K562 (cell line): ENCODE measurements at regions not wholly inside any gene's neighbourhood (a gene's known extent, or its start where the extent isn't known, plus 50 kb on each side); places are given as distances from the start of the nearest gene placed in this dataset.

Experiments
- ATAC-seq: fragments of 200-7000 bp; cut with Tn5 transposase; 3 replicates; pipeline ENCODE4 v1.9.1; 2020; ENCODE audit warnings: moderate library complexity
- BruUV-seq: library from RNA; stranded (reverse); fragments of 400-500 nt; replicated peaks from 2 replicates; lab custom pipeline; 2021; lab: Mats Ljungman, UMichigan
- CTCF ChIA-PET: fragments of 300-600 bp; formaldehyde crosslinking; extraction: SDS; loops from one replicate; lab custom pipeline; 2021; ENCODE audit warnings: low intra/inter-chr PET ratio; lab: Yijun Ruan, JAX
- POLR2A ChIA-PET: fragments of 300-600, 350-650 bp; sonication (Branson Sonifier 250); formaldehyde crosslinking; extraction: SDS; loops from one replicate; lab custom pipeline; 2021; ENCODE audit warnings: antibody characterized with exemption, inconsistent platforms; lab: Yijun Ruan, JAX
- DNase-seq, 4 experiments: peaks; one replicate each; pipeline versions ENCODE4 v3.0.0 to v3.0.0-alpha.2; 2011 to 2018; ENCODE audit warnings: low spot score in 3 of 4, mixed read lengths in 3 of 4; ENCODE audit errors: extremely low read depth in 1 of 4
- FAIRE-seq: peaks from 2 replicates; lab custom pipeline; 2011; peaks lifted over from hg19 to GRCh38; lab: Jason Lieb, UNC
- H2AFZ ChIP-seq: 2 replicates; pipeline ENCODE4 v1.6.0; 2011; ENCODE audit warnings: low read depth, low read length, control low read depth, inconsistent platforms
- H3K27ac ChIP-seq: fragments of 200-600 bp; 3 replicates; pipeline ENCODE4 v1.8.0; 2011; ENCODE audit warnings: low read depth, mild to moderate bottlenecking, control low read depth, inconsistent platforms, low read length, moderate library complexity, mixed read lengths; ENCODE audit errors: extremely low read depth
- H3K27me3 ChIP-seq, 2 experiments: fragments of 300-600 bp in 1 of 2; 2 replicates in 1 of 2; 3 replicates in 1 of 2; pipeline versions ENCODE4 v1.6.0 to v1.8.0; 2011; ENCODE audit warnings: inconsistent platforms in 2 of 2, low read length in 2 of 2, mild to moderate bottlenecking in 1 of 2, mixed read lengths in 1 of 2, moderate library complexity in 1 of 2; ENCODE audit not compliant: control insufficient read depth in 2 of 2, insufficient read depth in 2 of 2
- H3K36me3 ChIP-seq: fragments of 300-600 bp; 3 replicates; pipeline ENCODE4 v1.8.0; 2011; ENCODE audit warnings: mild to moderate bottlenecking, low read length, inconsistent platforms; ENCODE audit not compliant: control insufficient read depth, insufficient read depth
- H3K4me1 ChIP-seq, 2 experiments: fragments of 200-600 bp in 1 of 2; replicated peaks in 1 of 2; 2 replicates in 1 of 2; 3 replicates in 1 of 2; pipeline versions ENCODE4 v1.5.1 to v1.8.0; 2011; ENCODE audit warnings: inconsistent platforms in 2 of 2, low read length in 2 of 2, mild to moderate bottlenecking in 1 of 2, mixed read lengths in 1 of 2, moderate library complexity in 1 of 2; ENCODE audit not compliant: control insufficient read depth in 2 of 2, insufficient read depth in 2 of 2
- H3K4me2 ChIP-seq: 2 replicates; pipeline ENCODE4 v1.6.1; 2011; ENCODE audit warnings: low read length, control low read depth, inconsistent platforms, mixed read lengths; ENCODE audit not compliant: insufficient read depth
- H3K4me3 ChIP-seq: fragments of 200-600 bp; sonication (generic), shearing (Covaris generic); 2 replicates; pipeline ENCODE4 v1.5.1; 2016; ENCODE audit warnings: control low read depth, inconsistent platforms
- H3K79me2 ChIP-seq: fragments of 200-600 bp; 3 replicates; pipeline ENCODE4 v1.8.0; 2011; ENCODE audit warnings: low read length, inconsistent platforms; ENCODE audit not compliant: control insufficient read depth, insufficient read depth
- H3K9ac ChIP-seq, 2 experiments: 2 replicates each; pipeline versions ENCODE4 v1.6.0 to v1.6.1; 2011; ENCODE audit warnings: low read depth in 2 of 2, low read length in 2 of 2, control low read depth in 1 of 2, inconsistent platforms in 1 of 2, mild to moderate bottlenecking in 1 of 2, mixed read lengths in 1 of 2; ENCODE audit not compliant: insufficient read depth in 1 of 2
- H3K9me1 ChIP-seq: one replicate; pipeline ENCODE4 v1.6.0; 2011; ENCODE audit warnings: inconsistent platforms, mild to moderate bottlenecking, low read length, moderate library complexity; ENCODE audit not compliant: control insufficient read depth, insufficient read depth
- H3K9me3 ChIP-seq: replicated peaks from 2 replicates; pipeline ENCODE4 v1.5.1; 2011; ENCODE audit warnings: low read depth, low read length, inconsistent platforms; ENCODE audit not compliant: control insufficient read depth, insufficient read depth
- H4K20me1 ChIP-seq: replicated peaks from 2 replicates; pipeline ENCODE4 v1.6.1; 2011; ENCODE audit warnings: low read length, inconsistent platforms, mixed read lengths; ENCODE audit not compliant: control insufficient read depth, insufficient read depth
- ARNT ChIP-seq, 2 experiments: fragments of 450-650 bp; IDR thresholded peaks; 2 replicates each; pipeline ENCODE4 v1.6.1; 2016; ENCODE audit warnings: mild to moderate bottlenecking in 1 of 2
- ATF1 ChIP-seq, 2 experiments: fragments of 450-650 bp in 1 of 2; IDR thresholded peaks; 2 replicates each; pipeline ENCODE4 v1.6.1; 2016; ENCODE audit warnings: missing compliant biosample characterization in 1 of 2, missing genetic modification characterization in 1 of 2
- ERF ChIP-seq: fragments of 450-650 bp; formaldehyde crosslinking; IDR thresholded peaks from 2 replicates; pipeline ENCODE4 v1.4.0; 2020; ENCODE audit warnings: mild to moderate bottlenecking, mixed read lengths
- FOXP1 ChIP-seq: sonication (generic); formaldehyde crosslinking; IDR thresholded peaks from 2 replicates; pipeline ENCODE4 v1.8.0; 2022; ENCODE audit warnings: mild to moderate bottlenecking, missing genetic modification reagents
- HNRNPK ChIP-seq: fragments of 200-400 bp; formaldehyde crosslinking; IDR thresholded peaks from one replicate; pipeline ENCODE4 v1.6.1; 2018; ENCODE audit warnings: mild to moderate bottlenecking, low read depth, low read length; ENCODE audit not compliant: poor library complexity, severe bottlenecking
- KLF6 ChIP-seq: fragments of 250-450 bp; sonication (Bioruptor Pico); IDR thresholded peaks from 2 replicates; pipeline ENCODE4 v1.4.0; 2020; ENCODE audit warnings: mild to moderate bottlenecking, moderate library complexity, borderline replicate concordance
- MED1 ChIP-seq: sonication (generic); formaldehyde crosslinking; IDR thresholded peaks from 2 replicates; pipeline ENCODE4 v1.8.1; 2023; ENCODE audit warnings: missing genetic modification reagents, borderline replicate concordance
- NKRF ChIP-seq: fragments of 450-650 bp; IDR thresholded peaks from 2 replicates; pipeline ENCODE4 v1.6.1; 2016; ENCODE audit warnings: borderline replicate concordance
- POLR2G ChIP-seq: fragments of 200-400 bp; formaldehyde crosslinking; IDR thresholded peaks from 2 replicates; pipeline ENCODE4 v1.6.1; 2017; ENCODE audit warnings: low read depth, mild to moderate bottlenecking, antibody characterized with exemption, low read length, moderate library complexity
- RREB1 ChIP-seq: fragments of 250-450 bp; sonication (Bioruptor Pico); IDR thresholded peaks from 2 replicates; pipeline ENCODE4 v1.4.0; 2020
- SIX5 ChIP-seq, 2 experiments: IDR thresholded peaks; 2 replicates each; pipeline ENCODE4 v1.6.1; 2011; ENCODE audit warnings: low read length in 2 of 2, borderline replicate concordance in 1 of 2, low read depth in 1 of 2, mild to moderate bottlenecking in 1 of 2, moderate library complexity in 1 of 2; ENCODE audit not compliant: insufficient read depth in 1 of 2
- SPI1 ChIP-seq: IDR thresholded peaks from 2 replicates; pipeline ENCODE4 v1.6.1; 2011; ENCODE audit warnings: low read depth, low read length, control low read depth, borderline replicate concordance
- ZC3H4 ChIP-seq: sonication (generic); formaldehyde crosslinking; IDR thresholded peaks from 2 replicates; pipeline ENCODE4 v1.9.0; 2021; ENCODE audit warnings: missing genetic modification reagents, borderline replicate concordance
- ZEB2 ChIP-seq: fragments of 450-650 bp; IDR thresholded peaks from 2 replicates; pipeline ENCODE4 v1.6.1; 2016
- ZNF79 ChIP-seq: fragments of 250-450 bp; sonication (Bioruptor Pico); IDR thresholded peaks from 2 replicates; pipeline ENCODE4 v1.4.0; 2020; ENCODE audit warnings: low read depth, mild to moderate bottlenecking, moderate library complexity
- WGBS: fragments of 100-300 bp; shearing (Covaris generic); methylation state at CpG from one replicate; pipeline ENCODE4 v1.1.6; 2016; ENCODE audit warnings: low coverage, mixed read lengths; ENCODE audit not compliant: insufficient coverage; ENCODE audit errors: missing lambda C conversion rate; 5-methylcytosine and 5-hydroxymethylcytosine counted together
- in situ Hi-C: fragments of 300-500 bp; cut with MboI; formaldehyde crosslinking; loops from 4 replicates; pipeline ENCODE4 v1.15.0; 2018; ENCODE audit warnings: inconsistent platforms, mixed read lengths
- intact Hi-C: fragments of 100-400 bp; cut with micrococcal nuclease; formaldehyde crosslinking; loops from 2 replicates; pipeline ENCODE4 v1.14.2; 2022

DNA sequence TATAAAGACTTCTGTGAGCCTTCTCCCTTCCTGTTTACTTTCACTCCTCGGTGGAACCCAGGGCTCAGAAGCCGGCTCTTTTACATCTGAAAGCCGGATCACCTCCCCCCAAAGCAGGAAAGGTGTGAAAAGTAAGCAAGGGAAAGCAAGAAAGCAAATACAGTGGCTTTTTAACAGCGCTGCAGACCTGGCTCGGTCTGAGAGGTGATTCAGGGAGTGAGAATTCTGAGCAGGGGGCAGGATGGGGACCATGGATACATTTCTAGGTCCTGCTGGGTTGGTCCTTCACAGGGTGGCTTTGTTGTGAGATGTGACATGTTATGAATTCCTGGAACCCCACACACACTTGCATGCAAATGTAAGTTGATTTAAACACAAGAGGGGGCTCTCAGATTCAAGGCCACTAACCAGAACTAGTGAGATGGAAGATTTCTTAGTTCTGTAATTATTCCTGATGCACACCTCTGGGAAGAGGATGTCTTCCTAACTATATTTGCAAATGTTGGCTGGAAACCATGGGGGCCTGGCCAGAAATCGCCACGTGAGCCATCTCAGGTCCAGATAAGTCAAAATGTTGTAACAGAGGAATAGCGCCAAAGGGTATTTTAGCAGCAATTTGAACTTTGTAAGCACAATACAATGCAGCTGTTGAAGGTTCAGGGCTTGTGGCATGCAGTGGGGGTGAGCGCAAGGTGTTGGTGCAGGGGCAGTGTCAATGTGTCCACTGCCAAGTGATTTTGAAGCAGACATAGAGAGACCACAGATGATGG is 670.1 kb upstream of the LCORL start:
- Histone ChIP-seq H3K4me2 (no peak overlapping the region), H3K4me3 (no peak overlapping the region), H3K9ac (no peak overlapping the region), H3K4me1 (no peaks in the 10 kb centered on the region), H3K9me1 (no peaks in the 10 kb centered on the region), H3K27me3 (no peaks in the 10 kb centered on the region), H2AFZ (no peak overlapping the region), H3K27ac (no peak overlapping the region), H3K36me3 (no peaks in the 10 kb centered on the region), H3K9me3 (no peaks in the 10 kb centered on the region), H4K20me1 (no peaks in the 10 kb centered on the region), H3K79me2 (no peaks in the 10 kb centered on the region)
- POLR2A ChIA-PET = no interaction called here
- intact Hi-C loops (no loop called here), in situ Hi-C loops (loop anchor here (25.0 kb wide), 1 partner anchor 1996 kb away; no protein-coding TSS in a partner anchor)
- CTCF ChIA-PET = no interaction called here
- no peak for ATAC-seq
- FAIRE-seq = no peak
- WGBS = under 1% methylated on average over 9 of the region's 9 CpGs
- DNase-seq = no peak
- BruUV-seq = no TSS peak
- TF ChIP-seq ERF (CRISPR knock-in tag) (no peak), HNRNPK (no peak), SIX5 (IDR thresholded peaks at IDR 0.05; ENCODE audit: borderline replicate concordance in 1 of 2, insufficient read depth in 1 of 2, low read depth in 1 of 2, low read length in 2 of 2) (no peak), FOXP1 (CRISPR knock-in tag) (no peak), ZC3H4 (CRISPR knock-in tag) (no peak), SPI1 (no peak), RREB1 (CRISPR knock-in tag) (no peak), ATF1 (CRISPR knock-in tag; IDR thresholded peaks at IDR 0.05) (no peak), ATF1 (tag; IDR thresholded peaks at IDR 0.05) (no peak), MED1 (no peak), KLF6 (CRISPR knock-in tag) (no peak), ARNT (IDR thresholded peaks at IDR 0.05) (no peak), ZNF79 (CRISPR knock-in tag) (no peak), ZEB2 (no peak), POLR2G (no peak), NKRF (no peak)
